Muscle layer of colon (tissue), 2 donors: ENCODE measurements at regions not wholly inside any gene's neighbourhood (a gene's known extent, or its start where the extent isn't known, plus 50 kb on each side); places are given as distances from the start of the nearest gene placed in this dataset.

Source experiments
- H3K27ac ChIP-seq: one replicate; pipeline ENCODE4 v1.7.0; 2013; ENCODE audit warnings: low read depth, mild to moderate bottlenecking, low read length, moderate library complexity
- H3K27me3 ChIP-seq, 2 donors: one replicate each; pipeline ENCODE4 v1.7.0; 2013; ENCODE audit warnings: low read length in 2 of 2, mild to moderate bottlenecking in 2 of 2; ENCODE audit not compliant: insufficient read depth in 2 of 2, control insufficient read depth in 1 of 2
- H3K36me3 ChIP-seq: one replicate; pipeline ENCODE4 v1.7.0; 2013; ENCODE audit warnings: mild to moderate bottlenecking, low read length; ENCODE audit not compliant: insufficient read depth
- H3K4me1 ChIP-seq: one replicate; pipeline ENCODE4 v1.7.0; 2013; ENCODE audit warnings: mild to moderate bottlenecking, low read length; ENCODE audit not compliant: insufficient read depth
- H3K4me3 ChIP-seq, 2 donors: one replicate each; pipeline ENCODE4 v1.7.0; 2013; ENCODE audit warnings: low read length in 2 of 2, low read depth in 1 of 2, mild to moderate bottlenecking in 1 of 2, moderate library complexity in 1 of 2
- H3K9ac ChIP-seq: one replicate; pipeline ENCODE4 v1.7.0; 2013; ENCODE audit warnings: low read length
- H3K9me3 ChIP-seq: one replicate; pipeline ENCODE4 v1.7.0; 2013; ENCODE audit warnings: mild to moderate bottlenecking, low read length
- donor health status: abdominal sarcoma.
- donor health status: Adenocarcinoma of cecum.

- Histone ChIP-seq H3K27ac (no peak overlapping the region), H3K9ac (no peak overlapping the region), H3K9me3 (no peaks in the 10 kb centered on the region), H3K4me1 (peaks cover 36% of the 10 kb centered on the region), H3K4me3 (no peak overlapping the region), H3K36me3 (no peaks in the 10 kb centered on the region), H3K27me3 (no peaks in the 10 kb centered on the region)
Observed at GRCh38 chr4:107192601-107193000, 156.5 kb upstream of the DKK2 start.

DNA sequence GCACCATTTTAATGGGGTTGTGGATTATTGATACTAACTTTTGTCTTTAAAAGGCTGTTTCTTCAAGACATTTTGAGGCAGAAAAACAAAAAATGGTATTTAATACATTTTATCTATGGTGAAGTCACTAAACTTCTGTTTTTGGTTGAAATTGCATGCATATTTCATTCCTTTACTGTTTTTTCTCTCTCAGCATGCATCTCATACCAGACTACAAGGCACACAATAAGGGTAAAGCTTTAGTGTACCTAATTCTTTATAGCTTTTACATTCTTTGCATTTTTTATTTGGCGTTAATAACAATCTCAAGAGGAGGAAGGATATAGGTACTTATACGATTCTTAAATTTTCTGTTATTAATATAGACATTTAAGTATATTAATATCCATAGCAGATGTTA lies 151.0 kb upstream of the DKK2 start:
- H3K36me3 ChIP-seq: no peaks in the 10 kb centered on the region
- H3K4me3 ChIP-seq: no peak overlapping the region

DNA sequence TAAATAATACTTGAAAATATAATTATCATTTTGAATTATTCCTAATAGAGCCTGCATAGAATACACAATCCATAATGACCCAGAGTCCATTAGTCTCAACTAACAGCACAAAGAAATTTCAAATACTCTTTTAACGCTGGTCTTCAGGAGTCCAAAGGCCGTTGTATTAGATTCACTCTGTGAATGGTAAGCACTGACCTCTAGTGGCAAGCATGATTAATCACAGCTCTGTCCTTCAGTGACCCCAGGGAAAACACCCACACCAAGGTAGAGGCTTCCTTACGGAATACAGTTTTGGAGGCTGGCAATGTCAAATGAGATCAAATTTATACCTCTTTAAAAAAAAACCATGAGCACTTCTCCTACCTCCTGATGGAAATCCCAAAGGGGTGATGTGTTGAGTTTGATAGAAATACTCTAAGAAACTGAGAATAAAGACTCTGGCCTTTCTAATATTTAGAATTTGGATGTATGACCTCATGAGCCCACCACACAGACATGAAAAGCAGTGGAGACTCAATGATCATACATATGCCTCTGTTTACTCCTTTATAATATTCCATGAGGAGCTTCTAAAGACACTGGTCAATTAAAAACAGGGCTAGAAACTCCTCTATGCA lies 147.2 kb upstream of the DKK2 start:
- H3K4me1 ChIP-seq: no peaks in the 10 kb centered on the region
- no peaks in the 10 kb centered on the region for H3K9me3 ChIP-seq

More for the DNA sequence above, 151.0 kb upstream of the DKK2 start:
- Histone ChIP-seq H3K9me3 (no peaks in the 10 kb centered on the region), H3K9ac (no peak overlapping the region), H3K4me1 (peaks cover 8% of the 10 kb centered on the region), H3K27ac (no peak overlapping the region), H3K27me3 (no peaks in the 10 kb centered on the region)

GRCh38 chr4:107182347-107182746 lies 146.2 kb upstream of the DKK2 start:
- H3K4me1 ChIP-seq: no peaks in the 10 kb centered on the region
- no peaks in the 10 kb centered on the region for H3K27me3 ChIP-seq
- no peak overlapping the region for H3K4me3 ChIP-seq
- H3K9ac ChIP-seq: no peak overlapping the region
- H3K27ac ChIP-seq: no peak overlapping the region
- H3K36me3 ChIP-seq: no peaks in the 10 kb centered on the region
- no peaks in the 10 kb centered on the region for H3K9me3 ChIP-seq

More for the DNA sequence above, 147.2 kb upstream of the DKK2 start:
- Histone ChIP-seq H3K27ac (no peak overlapping the region), H3K9ac (no peak overlapping the region), H3K27me3 (no peaks in the 10 kb centered on the region), H3K36me3 (no peaks in the 10 kb centered on the region), H3K4me3 (no peak overlapping the region)

- Histone ChIP-seq H3K9me3 (peaks cover 10% of the 10 kb centered on the region), H3K36me3 (no peaks in the 10 kb centered on the region), H3K4me1 (no peaks in the 10 kb centered on the region), H3K27ac (no peak overlapping the region), H3K9ac (no peak overlapping the region), H3K27me3 (no peaks in the 10 kb centered on the region), H3K4me3 (no peak overlapping the region)
Observed at GRCh38 chr4:107166873-107167450, 130.8 kb upstream of the DKK2 start.

DNA sequence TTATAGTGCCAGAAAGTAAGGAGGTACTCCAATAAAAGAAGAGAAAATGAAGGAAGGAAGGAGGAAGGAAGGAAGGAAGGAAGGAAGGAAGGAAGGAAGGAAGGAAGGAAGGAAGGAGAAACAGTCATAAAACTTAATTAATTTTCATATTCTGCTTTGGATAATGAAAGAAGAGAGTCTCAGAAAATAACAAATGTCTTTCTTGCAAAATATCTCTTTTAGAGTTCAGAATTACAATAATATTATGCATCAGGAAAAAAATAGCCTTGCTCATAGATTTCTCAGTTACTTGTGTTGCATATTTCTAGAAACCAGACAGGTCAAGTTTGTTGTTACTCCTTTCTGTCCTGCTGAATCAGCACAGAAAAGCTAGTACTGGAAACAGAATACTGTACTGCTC lies 130.1 kb upstream of the DKK2 start:
- Histone ChIP-seq H3K9ac (no peak overlapping the region), H3K36me3 (no peaks in the 10 kb centered on the region), H3K27ac (no peak overlapping the region), H3K4me1 (no peaks in the 10 kb centered on the region), H3K27me3 (no peaks in the 10 kb centered on the region), H3K4me3 (no peak overlapping the region), H3K9me3 (peaks cover 10% of the 10 kb centered on the region)

GRCh38 chr4:107164962-107165475 lies 128.9 kb upstream of the DKK2 start:
- Histone ChIP-seq H3K36me3 (no peaks in the 10 kb centered on the region), H3K4me3 (no peak overlapping the region), H3K27me3 (no peaks in the 10 kb centered on the region), H3K27ac (no peak overlapping the region), H3K4me1 (no peaks in the 10 kb centered on the region), H3K9ac (no peak overlapping the region), H3K9me3 (peaks cover 10% of the 10 kb centered on the region)

- Histone ChIP-seq H3K9ac (no peak overlapping the region), H3K9me3 (no peaks in the 10 kb centered on the region), H3K4me1 (no peaks in the 10 kb centered on the region), H3K27me3 (no peaks in the 10 kb centered on the region), H3K4me3 (no peak overlapping the region), H3K36me3 (no peaks in the 10 kb centered on the region), H3K27ac (no peak overlapping the region)
Observed at GRCh38 chr4:107156443-107156842, 120.3 kb upstream of the DKK2 start.

- no peak overlapping the region for H3K4me3 ChIP-seq
- H3K27me3 ChIP-seq: no peaks in the 10 kb centered on the region
- H3K9ac ChIP-seq: no peak overlapping the region
- H3K27ac ChIP-seq: no peak overlapping the region
- H3K36me3 ChIP-seq: no peaks in the 10 kb centered on the region
- no peaks in the 10 kb centered on the region for H3K9me3 ChIP-seq
- no peaks in the 10 kb centered on the region for H3K4me1 ChIP-seq
Observed at GRCh38 chr4:107155366-107155765, 119.3 kb upstream of the DKK2 start.

DNA sequence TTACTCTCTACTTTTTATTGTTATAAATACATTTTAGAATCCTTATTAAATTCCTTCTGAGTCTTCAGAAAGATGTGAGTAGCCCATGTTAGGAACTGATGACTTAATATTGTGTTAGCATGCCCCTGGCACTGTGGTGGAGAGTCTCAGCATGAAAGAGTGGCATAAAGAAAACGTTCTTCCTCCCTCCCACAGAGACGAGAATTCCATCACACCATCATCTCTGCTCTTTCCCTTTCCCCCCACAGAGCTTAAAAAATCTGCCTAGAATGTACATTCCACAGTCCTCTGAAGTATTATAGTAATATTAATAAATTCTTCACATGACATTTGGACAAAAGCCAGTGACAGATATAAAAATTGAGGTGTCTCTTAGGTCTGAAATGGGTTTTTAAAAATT lies 117.8 kb upstream of the DKK2 start:
- Histone ChIP-seq H3K4me3 (no peak overlapping the region), H3K27ac (no peak overlapping the region), H3K9me3 (no peaks in the 10 kb centered on the region), H3K9ac (no peak overlapping the region), H3K36me3 (no peaks in the 10 kb centered on the region), H3K4me1 (no peaks in the 10 kb centered on the region), H3K27me3 (no peaks in the 10 kb centered on the region)

DNA sequence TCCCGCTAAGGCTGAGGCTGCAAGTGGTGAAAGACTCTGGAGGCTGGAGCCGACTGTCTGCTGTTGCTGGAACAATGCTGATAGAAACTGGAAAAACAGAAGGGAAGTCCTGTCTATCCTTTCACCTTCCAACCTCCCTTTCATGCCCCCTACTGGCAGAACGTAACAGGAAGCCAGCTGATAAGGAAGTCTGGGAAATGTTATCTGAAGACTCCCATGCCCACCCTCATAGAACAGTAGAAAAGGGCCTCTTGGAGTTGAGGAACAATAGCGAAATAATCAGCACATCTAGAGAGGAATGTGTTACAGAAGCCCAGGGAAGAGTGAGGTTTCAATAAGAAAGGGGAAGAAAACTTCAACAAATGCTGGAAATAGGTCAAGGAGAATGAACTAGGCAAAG lies 117.1 kb upstream of the DKK2 start:
- Histone ChIP-seq H3K4me3 (no peak overlapping the region), H3K4me1 (no peaks in the 10 kb centered on the region), H3K9ac (no peak overlapping the region), H3K9me3 (no peaks in the 10 kb centered on the region), H3K27ac (no peak overlapping the region), H3K36me3 (no peaks in the 10 kb centered on the region), H3K27me3 (no peaks in the 10 kb centered on the region)

- no peak overlapping the region for H3K9ac ChIP-seq
- no peaks in the 10 kb centered on the region for H3K4me1 ChIP-seq
- H3K27ac ChIP-seq: no peak overlapping the region
- no peaks in the 10 kb centered on the region for H3K9me3 ChIP-seq
- no peaks in the 10 kb centered on the region for H3K27me3 ChIP-seq
- H3K36me3 ChIP-seq: no peaks in the 10 kb centered on the region
- H3K4me3 ChIP-seq: no peak overlapping the region
Observed at GRCh38 chr4:107151173-107151572, 115.1 kb upstream of the DKK2 start.
